ENCODE measurements at regions not wholly inside any gene's neighbourhood (a gene's known extent, or its start where the extent isn't known, plus 50 kb on each side); places are given as distances from the start of the nearest gene placed in this dataset.

DNA sequence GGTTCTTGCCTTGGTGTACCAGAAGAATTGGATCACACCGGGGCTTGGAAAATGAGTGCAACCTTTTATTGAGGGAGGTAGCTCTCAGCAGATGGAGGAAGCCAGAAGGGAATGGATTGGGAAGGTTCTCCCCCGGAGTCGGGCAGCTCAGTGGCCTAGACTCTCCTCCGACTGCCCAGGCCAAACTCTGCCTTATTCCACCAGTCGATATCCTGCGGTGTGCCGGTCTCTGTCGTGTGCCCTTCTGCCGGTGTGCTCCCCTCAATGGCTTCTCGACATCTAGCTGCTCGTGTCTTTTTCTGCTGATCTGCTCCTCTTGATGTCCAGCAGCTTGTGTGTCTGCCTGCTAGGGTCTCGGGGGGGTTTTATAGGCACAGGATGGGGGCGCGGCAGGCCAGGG is 87.4 kb upstream of the CCL21 start:
- peaks cover 5% of the 10 kb centered on the region for H3K27me3 Mint-ChIP-seq (ENCODE audit: insufficient read depth, low read depth, poor library complexity)
- H3K36me3 Mint-ChIP-seq (ENCODE audit: low read depth): no peaks in the 10 kb centered on the region
- Histone ChIP-seq H3K27me3 (ENCODE audit: insufficient read depth) (no peaks in the 10 kb centered on the region), H3K79me2 (replicated peaks; ENCODE audit: insufficient read depth) (no peaks in the 10 kb centered on the region), H3K9me2 (ENCODE audit: insufficient read depth) (peaks cover 4% of the 10 kb centered on the region; the same call in 1 of the 2 replicates), H2AFZ (peak overlapping the region; percentile 45), H3K4me3 (peak overlapping the region; percentile 22; the same call in 1 of the 2 replicates), H3K4me1 (ENCODE audit: insufficient read depth) (peaks cover 5% of the 10 kb centered on the region), H3K36me3 (ENCODE audit: insufficient read depth) (no peaks in the 10 kb centered on the region), H4K20me1 (replicated peaks; ENCODE audit: insufficient read depth) (no peaks in the 10 kb centered on the region), H3F3A (replicated peaks; ENCODE audit: low read depth) (no peaks in the 10 kb centered on the region), H3K27ac (ENCODE audit: low read depth) (no peak overlapping the region), H3K4me2 (peak overlapping the region; percentile 65)
- no peak overlapping the region for H3K27ac Mint-ChIP-seq
- TF ChIP-seq CREB1 (CRISPR knock-in tag; IDR thresholded peaks at IDR 0.05; ENCODE audit: low read depth) (no peak), ZNF331 (CRISPR knock-in tag; IDR thresholded peaks at IDR 0.05; ENCODE audit: low read depth) (no peak), ZNF114 (CRISPR knock-in tag; IDR thresholded peaks at IDR 0.05) (no peak), ZNF462 (CRISPR knock-in tag; IDR thresholded peaks at IDR 0.05) (no peak), JUNB (IDR thresholded peaks at IDR 0.05; ENCODE audit: unreplicated experiment) (no peak), NANOG (IDR thresholded peaks at IDR 0.05; ENCODE audit: borderline replicate concordance) (no peak), EZH2phosphoT487 (IDR thresholded peaks at IDR 0.05; ENCODE audit: unreplicated experiment) (no peak), REST (IDR thresholded peaks at IDR 0.05; ENCODE audit: unreplicated experiment) (no peak)
- TF ChIP-seq, protein P1, sequence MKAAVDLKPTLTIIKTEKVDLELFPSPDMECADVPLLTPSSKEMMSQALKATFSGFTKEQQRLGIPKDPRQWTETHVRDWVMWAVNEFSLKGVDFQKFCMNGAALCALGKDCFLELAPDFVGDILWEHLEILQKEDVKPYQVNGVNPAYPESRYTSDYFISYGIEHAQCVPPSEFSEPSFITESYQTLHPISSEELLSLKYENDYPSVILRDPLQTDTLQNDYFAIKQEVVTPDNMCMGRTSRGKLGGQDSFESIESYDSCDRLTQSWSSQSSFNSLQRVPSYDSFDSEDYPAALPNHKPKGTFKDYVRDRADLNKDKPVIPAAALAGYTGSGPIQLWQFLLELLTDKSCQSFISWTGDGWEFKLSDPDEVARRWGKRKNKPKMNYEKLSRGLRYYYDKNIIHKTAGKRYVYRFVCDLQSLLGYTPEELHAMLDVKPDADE (IDR thresholded peaks at IDR 0.05): no peak
- TF ChIP-seq, protein P2, sequence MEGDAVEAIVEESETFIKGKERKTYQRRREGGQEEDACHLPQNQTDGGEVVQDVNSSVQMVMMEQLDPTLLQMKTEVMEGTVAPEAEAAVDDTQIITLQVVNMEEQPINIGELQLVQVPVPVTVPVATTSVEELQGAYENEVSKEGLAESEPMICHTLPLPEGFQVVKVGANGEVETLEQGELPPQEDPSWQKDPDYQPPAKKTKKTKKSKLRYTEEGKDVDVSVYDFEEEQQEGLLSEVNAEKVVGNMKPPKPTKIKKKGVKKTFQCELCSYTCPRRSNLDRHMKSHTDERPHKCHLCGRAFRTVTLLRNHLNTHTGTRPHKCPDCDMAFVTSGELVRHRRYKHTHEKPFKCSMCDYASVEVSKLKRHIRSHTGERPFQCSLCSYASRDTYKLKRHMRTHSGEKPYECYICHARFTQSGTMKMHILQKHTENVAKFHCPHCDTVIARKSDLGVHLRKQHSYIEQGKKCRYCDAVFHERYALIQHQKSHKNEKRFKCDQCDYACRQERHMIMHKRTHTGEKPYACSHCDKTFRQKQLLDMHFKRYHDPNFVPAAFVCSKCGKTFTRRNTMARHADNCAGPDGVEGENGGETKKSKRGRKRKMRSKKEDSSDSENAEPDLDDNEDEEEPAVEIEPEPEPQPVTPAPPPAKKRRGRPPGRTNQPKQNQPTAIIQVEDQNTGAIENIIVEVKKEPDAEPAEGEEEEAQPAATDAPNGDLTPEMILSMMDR (conservative IDR thresholded peaks at IDR 0.05; ENCODE audit: low read depth in 2 of 2): no peak
- DNase-seq (ENCODE audit: low spot score) (peak; percentile 21), ATAC-seq (peak; percentile 79)
- H3K4me3 Mint-ChIP-seq: no peak overlapping the region
- no peaks in the 10 kb centered on the region for H3K9me3 Mint-ChIP-seq
- H3K4me1 Mint-ChIP-seq: peaks cover 14% of the 10 kb centered on the region
